HEK293 (cell line): ENCODE measurements at regions not wholly inside any gene's neighbourhood (a gene's known extent, or its start where the extent isn't known, plus 50 kb on each side); places are given as distances from the start of the nearest gene placed in this dataset.

Experiments used
- CTCF ChIP-seq: fragments of 450-650 bp; formaldehyde crosslinking; IDR thresholded peaks from 2 replicates; pipeline ENCODE4 v1.5.1; 2016; ENCODE audit warnings: missing biosample characterization, missing genetic modification characterization
- SCRT1 ChIP-seq: fragments of 450-650 bp; formaldehyde crosslinking; IDR thresholded peaks from 2 replicates; pipeline ENCODE4 v1.5.1; 2016; ENCODE audit warnings: missing biosample characterization, missing genetic modification characterization, borderline replicate concordance
- TCF7L2 ChIP-seq: IDR thresholded peaks from 2 replicates; pipeline ENCODE4 v1.6.1; 2011; ENCODE audit warnings: low read depth, mild to moderate bottlenecking, inconsistent platforms, low read length, moderate library complexity, borderline replicate concordance
- ZBTB7A ChIP-seq: fragments of 450-650 bp; formaldehyde crosslinking; IDR thresholded peaks from 2 replicates; pipeline ENCODE4 v1.5.1; 2016; ENCODE audit warnings: low read depth, missing biosample characterization, missing genetic modification characterization

GRCh38 chr16:26295625-26296304 lies 604.0 kb downstream of the HS3ST4 start:
- TF ChIP-seq TCF7L2 (no peak), CTCF (tag by site-specific recombination) (no peak), ZBTB7A (tag by site-specific recombination) (no peak), SCRT1 (no peak)
